ENCODE measurements at regions not wholly inside any gene's neighbourhood (a gene's known extent, or its start where the extent isn't known, plus 50 kb on each side); places are given as distances from the start of the nearest gene placed in this dataset.
"Not testable (repeated sequence)": the region's sequence is repeated elsewhere in the genome, so short reads cannot be mapped to it uniquely, and the experiment has no call there.

DNA sequence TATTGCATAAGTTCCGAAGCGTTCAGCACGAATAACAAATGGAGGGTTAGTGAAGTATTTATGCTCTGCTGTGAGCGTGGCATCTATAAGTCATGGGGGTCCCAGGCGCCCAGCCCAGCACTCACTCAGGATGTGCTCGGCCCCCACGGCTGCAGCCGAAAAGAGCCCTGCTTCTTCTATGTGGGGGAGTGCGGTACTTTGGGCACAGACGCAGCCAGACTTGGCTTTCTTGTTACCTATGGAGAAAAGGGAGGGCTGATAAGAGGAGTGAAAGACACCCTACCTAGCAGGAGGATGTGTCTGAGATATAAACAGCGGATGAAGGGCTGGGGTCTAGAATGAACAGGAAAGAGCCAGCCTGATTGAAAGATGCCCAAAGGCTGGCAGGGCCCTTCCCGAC lies 51.4 kb downstream of the MRPL36 start:
- DNase-seq: no peak

DNA sequence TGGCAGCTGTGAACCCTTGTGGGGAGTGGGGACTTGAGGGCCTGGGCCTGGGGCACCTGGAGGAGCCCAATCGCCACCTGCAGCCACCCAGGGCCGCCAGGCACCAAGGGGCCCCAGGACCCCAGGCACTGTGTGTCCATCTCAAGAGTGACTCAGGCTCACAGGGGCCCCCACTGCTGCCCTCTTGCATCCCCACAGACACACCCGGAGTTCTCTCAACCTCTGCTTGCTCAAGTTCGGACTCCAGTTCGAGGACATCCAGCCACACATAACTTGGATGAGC lies 51.9 kb downstream of the MRPL36 start:
- no peak for DNase-seq

DNA sequence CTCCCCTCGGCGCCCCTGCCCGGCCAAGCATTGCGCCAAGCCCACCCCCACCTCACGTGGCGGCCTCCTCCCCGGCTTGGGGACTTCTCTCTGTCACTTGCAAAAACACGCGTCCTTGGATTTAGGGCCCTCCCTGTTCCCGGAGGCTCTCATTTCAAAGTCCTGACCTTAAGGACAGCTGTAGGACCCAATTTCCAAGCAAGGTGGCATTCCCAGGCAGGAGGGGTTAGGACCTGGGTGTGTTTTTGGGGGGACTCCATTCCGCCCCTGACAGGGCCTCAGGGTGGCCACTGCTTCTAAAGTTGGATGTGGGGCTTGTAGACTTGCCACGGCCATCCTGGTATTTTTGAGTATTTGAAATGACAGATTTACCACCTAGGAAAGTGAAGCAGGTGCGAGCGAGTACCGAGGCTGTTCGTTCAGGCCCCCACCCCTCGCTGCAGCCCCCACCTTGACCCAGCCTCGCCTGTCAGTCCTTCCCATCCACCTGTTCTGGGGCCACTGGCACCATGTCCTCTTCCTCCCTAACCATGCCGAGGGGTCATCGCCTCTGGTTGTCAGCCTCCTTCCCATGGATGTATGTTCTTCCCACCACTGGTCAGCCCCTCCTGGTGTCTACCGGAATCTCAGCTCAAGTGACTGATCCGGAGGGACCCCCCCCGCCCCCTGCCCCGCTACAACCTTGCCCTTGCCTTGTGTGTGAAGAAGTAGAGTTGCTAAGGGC lies 52.4 kb downstream of the MRPL36 start:
- no peak for DNase-seq

DNA sequence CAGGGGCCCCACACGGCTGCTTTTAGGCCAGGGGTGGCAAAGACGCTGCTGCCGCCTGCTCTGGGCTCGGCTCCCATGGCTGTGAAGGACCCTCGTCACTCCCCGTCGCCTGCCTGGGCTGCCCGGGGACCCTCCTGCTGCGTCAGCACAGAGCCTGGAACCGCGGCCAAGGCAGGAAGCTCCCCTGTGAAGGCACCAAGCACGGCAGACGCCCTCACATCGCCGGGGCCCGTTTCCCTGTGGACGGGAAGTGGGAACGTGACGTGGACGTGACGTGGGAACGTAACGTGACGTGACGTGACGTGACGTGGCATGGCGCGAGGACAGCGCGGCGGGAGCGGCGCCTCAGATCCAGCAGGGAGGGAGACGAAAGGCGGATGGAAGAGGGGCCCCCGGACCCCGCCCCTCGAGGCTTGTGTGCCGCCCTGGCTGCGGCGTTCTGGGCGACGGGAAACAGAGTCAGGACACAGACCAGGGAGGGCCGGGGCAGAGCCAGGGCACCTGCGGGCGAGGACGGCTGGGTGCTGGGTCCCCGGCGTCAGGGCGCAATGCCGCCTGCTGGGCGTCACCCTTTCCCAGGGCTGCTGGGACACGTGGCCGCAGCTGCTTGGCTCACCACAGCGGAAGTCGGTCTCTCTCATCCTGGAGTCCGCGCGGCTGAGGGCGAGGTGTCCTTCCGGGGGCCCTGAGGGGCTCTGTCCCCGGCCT lies 53.1 kb downstream of the MRPL36 start:
- DNase-seq: no peak

DNA sequence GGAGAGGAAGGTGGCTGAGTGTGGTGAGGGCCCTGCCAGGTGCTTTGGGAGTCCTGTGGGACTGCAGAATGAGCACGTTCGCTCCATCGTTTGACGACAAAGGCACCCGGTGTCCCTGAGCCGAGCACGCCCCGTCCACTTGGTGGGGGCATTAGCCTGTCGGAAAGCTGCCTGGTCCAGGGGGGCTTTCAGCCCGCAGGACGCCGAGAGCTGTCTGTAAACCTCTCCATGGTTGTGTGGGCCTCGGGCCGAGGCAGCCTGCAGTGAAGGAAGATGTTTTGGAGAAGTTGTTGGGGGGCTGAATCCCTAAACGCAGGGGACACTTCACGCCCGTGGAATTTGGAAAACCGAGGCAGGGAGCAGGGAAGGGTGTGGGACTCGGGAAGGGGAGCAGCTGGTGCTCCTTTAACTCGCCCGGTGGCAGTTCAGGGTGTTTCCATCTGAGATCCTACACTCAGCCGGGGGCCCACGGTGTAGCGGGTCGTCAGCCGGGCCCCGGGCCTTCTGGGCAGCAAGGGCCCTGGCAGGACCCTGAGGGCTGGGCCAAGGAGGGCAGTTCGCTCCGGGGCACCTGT lies 53.8 kb downstream of the MRPL36 start:
- no peak for DNase-seq

DNA sequence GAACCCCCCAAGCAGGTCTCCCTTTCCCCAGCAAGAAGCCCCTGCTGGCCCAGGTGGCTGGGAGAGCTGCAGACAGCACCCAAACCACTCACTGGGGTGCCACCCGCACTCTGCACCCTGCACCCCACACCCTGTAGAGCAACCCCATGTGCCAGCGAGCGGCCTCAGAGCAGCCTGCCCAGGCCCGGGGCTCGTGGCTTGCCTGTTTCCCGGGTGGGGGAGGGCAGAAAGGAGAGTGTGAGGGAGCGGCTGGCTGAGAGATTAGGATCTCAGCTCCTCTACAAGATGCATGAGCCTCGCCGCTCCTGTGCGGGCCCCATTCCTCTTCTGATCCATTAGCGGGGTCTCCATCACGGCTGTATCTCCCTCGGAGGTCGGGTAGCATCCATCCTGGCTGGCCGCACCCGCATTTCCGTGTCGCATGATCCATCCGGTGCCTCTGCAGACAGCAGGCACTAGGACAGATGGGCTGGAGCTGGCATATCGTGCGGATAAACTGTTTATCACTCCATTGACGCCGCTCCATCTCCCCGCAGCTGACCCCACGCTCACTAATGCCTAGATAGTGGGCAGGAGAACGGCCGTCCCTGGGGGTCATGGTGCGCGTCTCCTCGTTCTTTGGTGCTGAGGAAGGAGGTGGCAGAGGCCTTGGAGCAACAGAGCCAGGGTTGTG lies 54.4 kb downstream of the MRPL36 start:
- DNase-seq: no peak

DNA sequence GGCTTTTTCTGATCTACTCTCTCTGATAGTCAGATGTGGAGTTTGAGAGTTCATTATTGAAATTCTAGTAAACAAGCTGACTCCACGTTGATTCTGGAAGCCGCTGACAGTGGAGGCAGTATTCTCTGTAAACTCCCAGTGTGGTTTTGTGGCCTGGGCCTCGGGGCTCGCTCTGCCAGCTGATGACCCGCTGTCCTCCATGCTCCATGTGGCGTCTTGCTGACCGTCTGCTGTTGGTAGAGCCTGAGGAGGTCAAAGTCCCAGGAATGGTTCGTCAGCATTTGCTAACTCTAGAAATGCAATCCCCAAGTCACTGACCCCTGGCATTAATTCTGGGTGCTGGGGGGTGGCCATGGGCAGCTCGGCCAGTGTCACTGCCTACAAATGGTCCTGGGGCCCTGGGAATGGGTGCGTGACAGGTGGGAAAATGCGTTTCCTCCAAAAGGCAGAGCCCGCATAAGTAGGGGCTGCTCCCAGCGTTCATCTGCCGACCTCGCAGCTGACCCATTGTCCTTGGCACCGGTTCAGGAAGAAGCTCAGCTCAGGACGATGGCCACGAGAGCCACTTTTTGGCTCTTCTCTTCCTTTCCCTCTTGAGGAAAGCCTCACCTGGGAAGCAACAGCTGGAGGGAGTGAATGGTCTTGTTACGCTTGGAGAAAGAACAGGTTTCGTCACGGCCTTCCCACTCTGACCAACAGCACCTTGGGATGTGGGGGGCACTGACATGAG lies 55.1 kb downstream of the MRPL36 start:
- DNase-seq: no peak

DNA sequence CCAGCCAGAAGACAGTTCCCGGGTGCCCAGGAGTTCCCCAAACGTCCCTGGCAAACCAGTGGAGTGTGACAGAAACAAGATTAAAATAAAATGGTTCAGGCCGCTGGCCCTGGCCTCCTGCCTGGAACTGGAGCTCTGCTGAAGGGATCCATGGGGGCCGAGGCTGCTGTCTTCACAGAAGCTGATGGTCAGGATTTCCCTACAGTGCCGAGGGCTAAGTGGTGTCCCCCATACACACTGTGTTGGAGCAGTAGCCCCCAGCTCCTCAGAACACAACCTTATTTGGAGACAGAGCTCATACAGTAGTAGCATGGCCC lies 55.9 kb downstream of the MRPL36 start:
- no peak for DNase-seq

DNA sequence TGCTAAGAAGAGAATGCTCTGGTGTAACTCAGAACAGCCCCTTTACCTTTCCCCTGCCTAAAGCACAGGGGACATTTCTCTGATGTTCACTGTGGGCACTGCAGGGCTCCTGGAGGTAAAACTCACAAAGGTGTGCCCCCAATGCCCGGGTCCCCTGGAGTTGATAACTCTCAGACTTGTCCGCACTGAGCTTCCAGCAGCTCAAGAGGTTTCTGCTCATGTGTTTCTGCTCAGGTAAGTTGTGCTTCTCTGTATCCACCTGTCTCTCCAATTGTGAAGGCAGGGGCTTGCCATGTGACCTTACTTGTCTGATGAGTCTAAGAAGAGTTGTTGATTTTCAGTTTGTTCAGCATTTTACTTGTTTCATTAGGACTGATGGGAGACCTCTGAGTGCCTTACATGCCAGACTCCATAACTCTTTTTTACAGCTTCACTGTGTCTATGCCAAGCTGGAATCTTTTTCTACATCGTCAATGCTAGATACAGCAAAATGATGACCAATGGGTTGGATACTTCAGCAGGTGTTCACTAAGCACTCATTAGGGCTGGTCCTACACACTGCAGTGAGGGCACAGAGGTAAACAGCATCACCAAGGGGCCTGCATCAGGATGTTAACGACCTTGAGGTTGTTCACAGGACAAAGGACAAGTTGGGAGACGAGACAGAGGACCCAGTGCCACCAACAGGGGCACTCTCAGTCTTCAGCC lies 56.4 kb downstream of the MRPL36 start:
- no peak for DNase-seq

DNA sequence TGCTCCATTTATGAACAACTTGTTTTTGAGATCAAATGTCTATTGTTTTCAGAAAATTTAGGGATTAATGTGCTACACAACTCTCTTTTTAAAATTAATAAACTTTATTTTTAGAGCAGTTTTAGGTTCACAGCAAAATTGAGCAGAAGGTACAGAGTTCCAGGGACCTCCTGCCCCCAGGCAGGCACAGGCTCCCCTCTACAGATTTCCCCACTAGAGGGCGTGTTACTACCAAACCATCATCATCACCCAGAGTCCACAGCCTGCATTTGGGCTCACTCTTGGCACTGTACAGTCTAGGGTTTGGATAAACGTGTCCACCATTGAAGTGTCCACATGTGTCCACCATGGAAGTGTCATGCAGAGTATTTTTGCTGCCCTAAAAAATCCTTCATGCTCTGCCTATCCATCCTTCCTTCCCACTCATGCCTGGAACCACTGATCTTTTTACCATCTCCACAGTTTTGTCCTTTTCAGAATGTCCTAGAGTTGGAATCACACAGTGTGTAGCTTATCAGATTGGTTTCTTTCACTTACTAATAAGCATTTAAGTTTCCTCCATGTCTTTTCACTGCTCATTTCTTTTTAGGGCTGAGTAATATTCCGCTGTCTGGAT lies 61.7 kb downstream of the MRPL36 start:
- DNase-seq: no peak

DNA sequence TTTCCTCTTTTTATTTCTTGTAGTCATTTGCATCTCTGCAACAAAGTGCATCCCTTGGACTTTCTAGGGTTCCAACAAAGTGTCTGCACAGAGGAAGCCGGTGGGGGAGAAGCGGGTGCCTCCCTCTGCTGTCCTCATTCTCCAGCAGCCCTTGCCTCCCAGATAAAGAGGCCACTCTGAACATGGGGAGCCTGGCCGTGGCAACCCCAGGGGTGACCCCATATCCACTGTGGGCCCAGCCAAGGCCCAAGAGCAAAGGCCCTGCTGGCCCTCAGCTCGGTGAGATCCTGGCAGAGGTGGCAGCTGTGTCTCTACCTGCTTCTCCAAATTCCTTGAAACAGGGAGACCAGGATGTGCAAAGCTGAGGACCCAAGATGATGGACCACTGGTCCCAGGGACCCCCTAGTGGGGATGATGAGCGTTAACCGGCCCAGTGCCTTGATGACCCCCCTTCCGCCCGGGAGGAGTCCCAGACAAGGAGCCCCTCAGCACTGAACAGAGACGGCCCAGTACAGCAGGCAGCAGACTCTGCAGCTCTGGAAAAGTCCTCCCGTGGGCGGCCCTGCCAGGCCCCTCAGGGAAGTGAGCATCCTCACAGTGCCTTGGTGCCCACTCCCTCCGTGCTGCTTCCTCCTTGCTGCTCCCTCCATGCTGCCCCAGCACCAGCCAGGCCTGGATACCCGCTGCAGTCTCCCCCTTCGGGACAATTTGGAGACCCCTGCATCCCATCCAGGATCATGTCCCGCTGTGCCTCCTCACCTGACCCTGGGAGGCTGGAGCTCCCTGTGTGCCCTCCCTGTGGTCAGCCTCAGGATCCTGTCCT lies 62.5 kb downstream of the MRPL36 start:
- DNase-seq: no peak

DNA sequence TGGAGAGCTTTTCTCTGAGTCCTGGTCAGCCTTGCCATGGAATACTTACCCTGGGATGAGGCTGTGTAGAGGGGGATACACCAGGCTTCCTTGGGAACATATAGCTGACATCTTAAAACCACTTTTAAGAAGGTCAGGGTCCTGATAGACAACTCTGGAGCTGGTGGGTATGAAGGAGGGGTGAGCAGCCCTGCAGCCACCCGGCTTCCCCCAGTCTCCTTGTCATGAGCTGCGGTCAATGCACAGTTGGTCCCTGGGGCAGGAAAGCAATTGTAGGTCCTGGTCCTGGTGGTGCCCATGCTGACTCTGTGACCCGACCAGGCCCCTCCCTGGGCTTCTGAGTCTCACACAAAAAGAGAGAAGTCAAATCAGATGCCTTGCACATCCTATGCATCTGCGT lies 63.6 kb downstream of the MRPL36 start:
- no peak for DNase-seq

DNA sequence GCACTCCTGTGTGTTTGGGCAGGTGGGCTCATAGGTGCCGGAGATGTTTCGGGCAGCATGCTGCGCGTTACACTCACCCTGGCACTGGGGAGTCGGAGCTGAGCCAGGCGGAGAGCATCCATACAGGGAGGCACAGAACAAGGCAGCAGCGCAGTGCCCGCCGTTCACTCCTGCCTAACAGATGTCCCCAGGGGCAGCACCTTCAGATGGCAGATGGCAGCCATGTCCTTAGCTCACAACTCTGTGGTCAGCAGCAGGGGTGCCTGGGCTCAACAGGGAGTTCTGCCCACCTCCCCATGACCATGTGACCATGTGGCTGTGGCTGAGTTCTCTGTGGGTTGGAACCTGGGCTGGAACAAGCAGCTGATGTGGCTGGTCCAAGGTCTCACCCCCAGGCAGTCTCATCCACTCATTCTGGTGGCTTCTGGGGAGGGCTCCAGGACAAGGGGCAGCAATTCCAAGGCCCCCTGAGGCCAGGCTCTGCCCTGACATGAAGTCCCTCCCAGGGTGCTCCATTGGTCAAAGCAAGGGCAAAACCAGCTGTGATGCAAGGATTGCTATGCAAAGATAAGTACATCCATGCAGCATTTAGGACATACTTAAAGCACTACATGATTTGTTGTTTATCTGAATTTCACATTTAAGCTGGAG lies 64.2 kb downstream of the MRPL36 start:
- no peak for DNase-seq

DNA sequence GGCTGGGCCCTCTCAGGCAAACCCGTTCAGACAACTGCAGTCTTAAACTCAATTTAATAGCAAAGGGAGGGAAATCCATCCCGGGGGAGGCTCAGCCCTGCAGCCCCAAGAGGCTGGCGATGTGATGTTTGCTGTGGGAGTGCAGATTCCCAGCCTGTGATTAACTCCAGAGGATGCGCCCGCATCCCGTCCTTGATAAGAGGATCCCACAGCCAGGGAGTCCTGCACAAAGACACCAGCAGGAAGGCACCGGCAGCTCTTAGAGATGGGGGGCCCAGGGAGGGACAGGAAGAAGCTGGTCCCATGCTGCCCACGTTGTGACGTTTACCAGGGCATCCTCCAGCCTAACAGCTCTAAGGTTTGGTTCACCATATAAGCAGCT lies 64.7 kb downstream of the MRPL36 start:
- DNase-seq: no peak

DNA sequence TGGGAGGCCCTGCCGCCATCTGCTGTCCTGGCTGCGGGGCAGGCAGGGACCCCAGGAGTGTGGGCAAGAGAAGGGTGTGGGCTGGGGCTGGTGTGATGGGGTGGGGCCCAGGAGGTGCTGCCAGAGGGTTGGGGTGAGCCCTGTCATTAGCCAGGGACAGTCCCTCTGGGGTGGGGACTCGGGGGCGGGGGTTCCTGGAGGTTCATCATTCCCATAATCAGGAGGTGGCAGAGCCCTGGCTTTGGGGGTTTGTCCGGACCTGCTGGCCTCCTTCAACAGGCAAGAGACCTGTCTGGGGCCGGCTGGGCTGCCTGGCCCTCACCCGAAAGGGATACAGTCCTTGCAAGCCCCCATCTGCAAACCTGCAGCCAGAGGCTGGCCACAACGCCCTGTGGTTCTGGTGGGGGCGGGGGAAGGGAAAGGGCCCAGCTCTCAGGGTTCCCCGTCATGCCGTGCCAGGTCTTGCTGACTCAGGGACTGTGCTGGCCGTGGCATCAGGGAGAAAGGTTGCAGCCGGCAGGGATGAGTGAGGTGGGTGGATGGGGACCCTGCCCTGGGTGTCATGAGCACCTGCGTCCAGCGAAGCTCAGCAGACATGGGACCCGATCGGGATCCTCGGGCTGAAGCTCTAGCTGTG lies 65.2 kb downstream of the MRPL36 start:
- no peak for DNase-seq

DNA sequence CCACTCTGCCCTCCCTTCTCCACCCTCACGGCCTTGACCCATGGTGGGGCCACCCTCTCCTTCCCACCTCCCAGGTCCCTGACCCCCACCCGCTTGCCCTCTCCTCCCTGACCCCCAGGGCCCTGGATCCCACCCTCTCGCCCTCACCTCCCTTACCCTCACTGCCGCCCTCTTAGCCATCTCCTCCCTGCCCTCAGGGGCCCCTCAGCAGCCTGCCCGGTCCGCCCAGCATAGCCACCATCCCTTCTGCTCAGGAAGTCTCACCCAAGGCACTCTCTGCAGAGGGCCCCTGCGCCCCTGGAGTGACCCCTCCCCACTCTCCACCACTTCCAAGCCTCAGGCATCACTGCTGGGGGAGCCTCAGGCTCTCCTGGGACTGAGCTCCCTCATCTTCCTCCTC lies 66.3 kb downstream of the MRPL36 start:
- no peak for DNase-seq

DNA sequence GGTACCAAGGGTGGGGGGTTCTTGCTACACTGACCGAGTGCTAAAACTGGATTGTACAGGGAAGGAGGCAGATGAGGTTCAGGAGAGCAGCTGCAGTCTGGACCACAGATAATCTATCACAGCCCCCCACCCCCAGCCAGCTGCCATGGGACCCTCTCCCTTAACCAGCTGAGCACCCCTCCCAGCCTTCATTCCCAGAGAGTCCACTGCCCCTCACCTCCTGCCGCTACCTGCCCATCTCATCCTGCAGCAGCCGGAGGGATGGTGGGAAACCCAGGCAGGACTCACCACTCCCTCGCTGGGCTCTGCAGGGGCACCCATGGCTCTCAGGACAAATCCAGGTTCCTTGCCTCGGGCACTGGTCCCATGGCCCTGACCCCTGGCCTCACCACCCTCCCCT lies 66.7 kb downstream of the MRPL36 start:
- no peak for DNase-seq

DNA sequence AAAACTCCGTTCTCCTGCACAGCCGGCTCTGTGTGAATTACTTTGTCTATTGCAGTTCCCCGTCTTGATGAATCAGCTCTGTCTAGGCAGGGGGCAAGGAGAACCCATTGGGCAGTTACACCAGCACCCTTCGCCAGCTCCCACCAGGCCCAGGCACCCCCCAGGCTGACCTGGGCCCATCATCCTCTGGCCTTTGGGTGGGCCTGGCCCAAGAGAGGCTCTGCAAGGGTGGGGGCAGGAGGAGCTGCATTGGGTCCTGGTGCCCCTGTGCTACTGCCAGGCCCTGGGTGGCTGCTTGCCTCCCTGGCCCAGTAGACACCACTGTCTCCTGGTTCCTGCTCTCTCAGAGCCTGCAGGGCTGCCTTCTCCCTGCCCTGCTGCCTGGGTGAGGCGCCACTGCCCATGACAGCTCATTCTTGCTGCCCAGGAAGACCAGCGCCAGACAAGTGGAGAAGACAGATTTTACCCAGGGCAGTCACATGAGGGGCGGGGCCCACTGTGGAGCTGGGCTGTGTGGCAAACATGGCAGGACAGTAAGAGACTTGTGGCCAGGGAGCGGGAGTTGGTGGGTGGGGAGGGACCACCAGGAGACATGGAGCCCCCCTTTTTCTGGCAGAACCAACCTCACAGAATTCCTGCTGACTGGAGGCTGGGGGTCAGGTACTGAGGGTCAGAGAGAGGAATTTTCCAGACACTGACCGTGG lies 67.2 kb downstream of the MRPL36 start:
- no peak for DNase-seq

DNA sequence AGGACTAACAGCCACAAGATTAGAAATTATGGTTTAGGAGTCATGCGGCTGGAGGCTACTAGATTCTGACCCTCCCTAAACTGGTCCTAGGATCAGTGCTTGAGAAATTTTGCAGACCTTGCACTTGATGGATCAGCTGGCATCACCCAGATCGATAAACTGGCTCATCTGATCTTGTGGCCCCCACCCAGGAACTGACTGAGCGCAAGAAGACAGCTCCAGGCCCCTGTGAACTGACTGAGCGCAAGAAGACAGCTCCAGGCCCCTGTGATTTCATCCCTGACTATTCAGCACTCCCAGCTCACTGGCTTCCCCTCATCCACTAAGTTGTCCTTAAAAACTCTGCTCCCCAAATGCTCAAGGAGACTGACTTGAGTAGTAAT lies 67.8 kb downstream of the MRPL36 start:
- not testable (repeated sequence) for DNase-seq
